Neural progenitor cell (in vitro differentiated cells): ENCODE measurements at regions not wholly inside any gene's neighbourhood (a gene's known extent, or its start where the extent isn't known, plus 50 kb on each side); places are given as distances from the start of the nearest gene placed in this dataset.

ENCODE experiments used
- DNase-seq: peaks from one replicate; pipeline ENCODE4 v3.0.0-alpha.2; 2016; ENCODE audit warnings: low spot score
- H2AFZ ChIP-seq: fragments of 200-600 bp; sonication (generic); replicated peaks from 2 replicates; pipeline ENCODE4 v1.6.1; 2016; ENCODE audit warnings: antibody characterized with exemption
- H3F3A ChIP-seq: fragments of 200-600 bp; sonication (generic); 2 replicates; pipeline ENCODE4 v1.6.1; 2016; ENCODE audit warnings: antibody characterized with exemption, low read depth
- H3K27ac ChIP-seq: fragments of 200-600 bp; sonication (generic); 2 replicates; pipeline ENCODE4 v1.5.1; 2016; ENCODE audit warnings: mild to moderate bottlenecking
- H3K27me3 ChIP-seq: fragments of 200-600 bp; sonication (generic); 2 replicates; pipeline ENCODE4 v1.6.1; 2016; ENCODE audit warnings: mild to moderate bottlenecking, moderate library complexity
- H3K36me3 ChIP-seq: fragments of 200-600 bp; sonication (generic); 2 replicates; pipeline ENCODE4 v1.5.1; 2016
- H3K4me1 ChIP-seq: fragments of 200-600 bp; sonication (generic); 2 replicates; pipeline ENCODE4 v1.6.1; 2016; ENCODE audit warnings: mixed run types
- H3K4me2 ChIP-seq: fragments of 200-600 bp; sonication (generic); 2 replicates; pipeline ENCODE4 v1.6.1; 2016
- H3K4me3 ChIP-seq: fragments of 200-600 bp; sonication (generic); 2 replicates; pipeline ENCODE4 v1.5.1; 2016
- H3K79me2 ChIP-seq: fragments of 200-600 bp; sonication (generic); 2 replicates; pipeline ENCODE4 v1.6.1; 2016; ENCODE audit warnings: low read depth
- H3K9ac ChIP-seq: fragments of 200-600 bp; sonication (generic); 2 replicates; pipeline ENCODE4 v1.6.1; 2016
- H3K9me3 ChIP-seq: fragments of 200-600 bp; sonication (generic); 2 replicates; pipeline ENCODE4 v1.5.1; 2016; ENCODE audit warnings: low read depth
- H4K20me1 ChIP-seq: fragments of 200-600 bp; sonication (generic); 2 replicates; pipeline ENCODE4 v1.6.1; 2016; ENCODE audit warnings: low read depth
- H3K27ac Mint-ChIP-seq: 3 replicates; pipeline ENCODE4 v1.8.0; 2021; ENCODE audit warnings: mixed read lengths
- H3K27me3 Mint-ChIP-seq: 2 replicates; pipeline ENCODE4 v1.8.0; 2022; ENCODE audit warnings: low read depth, mild to moderate bottlenecking, inconsistent platforms, moderate library complexity, mixed read lengths; ENCODE audit not compliant: insufficient read depth
- H3K36me3 Mint-ChIP-seq: 3 replicates; pipeline ENCODE4 v1.8.0; 2021; ENCODE audit warnings: mixed read lengths
- H3K4me1 Mint-ChIP-seq: 3 replicates; pipeline ENCODE4 v1.8.0; 2021; ENCODE audit warnings: mixed read lengths
- H3K4me3 Mint-ChIP-seq: 3 replicates; pipeline ENCODE4 v1.8.0; 2021; ENCODE audit warnings: mild to moderate bottlenecking, moderate library complexity, mixed read lengths
- H3K9me3 Mint-ChIP-seq: 3 replicates; pipeline ENCODE4 v1.8.0; 2020; ENCODE audit warnings: mixed read lengths
- CTCF ChIP-seq: fragments of 200-600 bp; sonication (generic); IDR thresholded peaks from 2 replicates; pipeline ENCODE4 v1.5.1; 2017; ENCODE audit warnings: antibody characterized with exemption, mild to moderate bottlenecking
- EZH2 ChIP-seq: fragments of 200-600 bp; sonication (generic); IDR thresholded peaks from 2 replicates; pipeline ENCODE4 v1.6.1; 2017; ENCODE audit warnings: antibody characterized with exemption, mild to moderate bottlenecking, moderate library complexity
- EZH2phosphoT487 ChIP-seq: fragments of 200-600 bp; sonication (generic); IDR thresholded peaks from 2 replicates; pipeline ENCODE4 v1.6.1; 2017; ENCODE audit warnings: antibody characterized with exemption

- H3K36me3 Mint-ChIP-seq: no peaks in the 10 kb centered on the region
- Histone ChIP-seq H3K4me2 (no peak overlapping the region), H3K27me3 (peaks cover 31% of the 10 kb centered on the region), H3F3A (no peaks in the 10 kb centered on the region), H3K4me3 (no peak overlapping the region), H2AFZ (peak overlapping the region; percentile 22), H3K4me1 (peaks cover 5% of the 10 kb centered on the region), H3K27ac (no peak overlapping the region), H4K20me1 (no peaks in the 10 kb centered on the region), H3K9me3 (no peaks in the 10 kb centered on the region), H3K36me3 (no peaks in the 10 kb centered on the region), H3K79me2 (no peaks in the 10 kb centered on the region), H3K9ac (no peak overlapping the region)
- peak overlapping the region; percentile 30 for H3K4me3 Mint-ChIP-seq
- peaks cover 39% of the 10 kb centered on the region for H3K4me1 Mint-ChIP-seq
- TF ChIP-seq EZH2phosphoT487 (no peak), CTCF (peak; percentile 44)
- DNase-seq: peak; percentile 41
- peaks cover 3% of the 10 kb centered on the region for H3K27me3 Mint-ChIP-seq
- no peak overlapping the region for H3K27ac Mint-ChIP-seq
- no peaks in the 10 kb centered on the region for H3K9me3 Mint-ChIP-seq
Measured at GRCh38 chr2:47264143-47264542, 87.8 kb upstream of the CALM2 start.

- H3K27ac Mint-ChIP-seq: peak overlapping the region; percentile 55
- no peak overlapping the region for H3K27ac ChIP-seq
- no peaks in the 10 kb centered on the region for H3K9me3 ChIP-seq
- DNase-seq: no peak
- no peaks in the 10 kb centered on the region for H3K79me2 ChIP-seq
- H4K20me1 ChIP-seq: no peaks in the 10 kb centered on the region
- no peak overlapping the region for H2AFZ ChIP-seq
- no peaks in the 10 kb centered on the region for H3K9me3 Mint-ChIP-seq
- no peak overlapping the region for H3K4me3 Mint-ChIP-seq
- H3K36me3 ChIP-seq: no peaks in the 10 kb centered on the region
- peaks cover 25% of the 10 kb centered on the region for H3K27me3 ChIP-seq
- peaks cover 43% of the 10 kb centered on the region for H3K4me1 Mint-ChIP-seq
- no peak overlapping the region for H3K4me2 ChIP-seq
- H3K4me1 ChIP-seq: peaks cover 5% of the 10 kb centered on the region
- TF ChIP-seq EZH2phosphoT487 (no peak), EZH2 (no peak), CTCF (no peak)
- H3K27me3 Mint-ChIP-seq: peaks cover 6% of the 10 kb centered on the region
- H3K9ac ChIP-seq: no peak overlapping the region
- no peak overlapping the region for H3K4me3 ChIP-seq
- H3F3A ChIP-seq: no peaks in the 10 kb centered on the region
- H3K36me3 Mint-ChIP-seq: no peaks in the 10 kb centered on the region
Measured at GRCh38 chr2:47262657-47263056, 86.3 kb upstream of the CALM2 start.

GRCh38 chr2:47260971-47261370, 84.7 kb upstream of the CALM2 start:
- Mint-ChIP-seq H3K27me3 (peaks cover 6% of the 10 kb centered on the region), H3K4me3 (no peak overlapping the region), H3K4me1 (peaks cover 48% of the 10 kb centered on the region), H3K27ac (peak overlapping the region; percentile 7), H3K36me3 (no peaks in the 10 kb centered on the region), H3K9me3 (no peaks in the 10 kb centered on the region)
- TF ChIP-seq EZH2: no peak
- TF ChIP-seq EZH2phosphoT487: no peak
- no peak for TF ChIP-seq CTCF
- Histone ChIP-seq H3K9me3 (no peaks in the 10 kb centered on the region), H2AFZ (no peak overlapping the region), H3K36me3 (no peaks in the 10 kb centered on the region), H3K27ac (no peak overlapping the region), H3K4me3 (no peak overlapping the region), H3K4me2 (no peak overlapping the region), H3K4me1 (peaks cover 16% of the 10 kb centered on the region), H4K20me1 (no peaks in the 10 kb centered on the region), H3K27me3 (peaks cover 13% of the 10 kb centered on the region), H3K79me2 (no peaks in the 10 kb centered on the region), H3K9ac (no peak overlapping the region), H3F3A (peaks cover 12% of the 10 kb centered on the region)
- DNase-seq: no peak

GRCh38 chr2:47259829-47260228, 83.5 kb upstream of the CALM2 start:
- Histone ChIP-seq H3K27ac (no peak overlapping the region), H3F3A (peaks cover 20% of the 10 kb centered on the region), H3K9ac (no peak overlapping the region), H3K9me3 (no peaks in the 10 kb centered on the region), H3K79me2 (no peaks in the 10 kb centered on the region), H2AFZ (no peak overlapping the region), H3K27me3 (peaks cover 2% of the 10 kb centered on the region), H3K4me2 (no peak overlapping the region), H4K20me1 (no peaks in the 10 kb centered on the region), H3K4me3 (no peak overlapping the region), H3K4me1 (peaks cover 11% of the 10 kb centered on the region), H3K36me3 (no peaks in the 10 kb centered on the region)
- no peaks in the 10 kb centered on the region for H3K9me3 Mint-ChIP-seq
- DNase-seq: no peak
- H3K27ac Mint-ChIP-seq: no peak overlapping the region
- TF ChIP-seq EZH2phosphoT487 (no peak), CTCF (no peak), EZH2 (no peak)
- H3K27me3 Mint-ChIP-seq: peaks cover 6% of the 10 kb centered on the region
- H3K4me1 Mint-ChIP-seq: peaks cover 37% of the 10 kb centered on the region
- H3K4me3 Mint-ChIP-seq: no peak overlapping the region
- H3K36me3 Mint-ChIP-seq: no peaks in the 10 kb centered on the region
